HG02763 (cell line): ENCODE measurements at regions not wholly inside any gene's neighbourhood (a gene's known extent, or its start where the extent isn't known, plus 50 kb on each side); places are given as distances from the start of the nearest gene placed in this dataset.
"Not testable (repeated sequence)": the region's sequence is repeated elsewhere in the genome, so short reads cannot be mapped to it uniquely, and the experiment has no call there.

Experiments used
- ATAC-seq: cut with Tn5 transposase; IDR thresholded peaks from one replicate; pipeline ENCODE4 v1.9.1; 2021; ENCODE audit warnings: mild to moderate bottlenecking, moderate library complexity; ENCODE audit not compliant: unreplicated experiment

- no peak for ATAC-seq
Measured at GRCh38 chr21:29396951-29397455, 98.3 kb downstream of the BACH1 start.

- ATAC-seq: no peak
Measured at GRCh38 chr21:29403301-29403700, 104.6 kb downstream of the BACH1 start.

DNA sequence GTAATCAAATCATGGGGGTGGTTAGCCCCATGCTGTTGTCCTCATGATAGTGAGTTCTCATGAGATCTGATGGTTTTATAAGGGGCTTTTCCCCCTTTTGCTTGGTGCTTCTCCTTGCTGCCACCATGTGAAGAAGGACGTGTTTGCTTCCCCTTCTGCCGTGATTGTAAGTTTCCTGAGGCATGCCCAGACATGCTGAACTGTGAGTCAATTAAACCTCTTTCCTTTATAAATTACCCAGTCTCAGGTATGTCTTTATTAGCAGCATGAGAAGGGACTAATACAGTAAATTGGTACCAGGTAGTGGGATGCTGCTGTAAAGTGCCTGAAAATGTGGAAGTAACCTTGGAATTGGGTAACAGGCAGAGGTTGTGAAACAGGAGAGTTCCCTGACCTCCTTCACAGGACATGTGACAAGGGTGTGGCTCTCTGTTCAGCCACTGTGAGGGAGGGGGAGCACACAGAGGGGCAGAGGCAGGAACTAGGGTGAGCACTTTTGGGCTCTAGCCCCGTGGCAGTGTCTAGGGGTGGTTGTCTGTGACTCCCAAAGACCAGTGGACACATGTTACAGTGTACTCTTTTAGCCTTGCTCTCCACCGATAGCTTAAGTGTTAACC is 105.3 kb downstream of the BACH1 start:
- ATAC-seq: no peak

DNA sequence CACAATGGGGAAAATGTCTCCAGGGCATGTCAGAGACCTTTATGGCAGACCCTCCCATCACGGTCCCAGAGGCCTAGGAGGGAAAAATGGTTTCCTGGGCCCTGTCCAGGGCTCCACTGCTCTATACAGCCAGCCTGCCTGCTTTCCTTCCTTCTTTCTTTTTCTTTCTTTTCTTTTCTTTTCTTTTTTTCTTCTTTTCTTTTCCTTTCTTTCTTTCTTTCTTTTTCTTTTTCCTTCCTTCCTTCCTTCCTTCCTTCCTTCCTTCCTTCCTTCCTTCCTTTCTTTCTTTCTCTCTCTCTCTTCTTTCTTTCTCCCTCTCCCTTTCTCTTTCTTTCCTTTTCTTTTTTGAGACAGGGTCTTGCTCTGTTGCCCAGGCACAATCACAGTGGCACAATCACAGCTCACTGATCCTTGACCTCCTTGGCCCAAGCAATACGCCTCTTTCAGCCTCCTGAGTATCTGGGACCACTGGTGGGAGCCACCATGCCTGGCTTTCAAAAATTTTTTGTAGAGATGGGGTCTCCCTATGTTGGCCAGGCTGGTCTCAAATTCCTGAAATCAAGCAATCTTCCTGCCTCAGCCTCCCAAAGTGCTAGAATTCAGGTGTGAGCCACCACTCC is 106.9 kb downstream of the BACH1 start:
- no peak for ATAC-seq

GRCh38 chr21:29406385-29406784 is 107.7 kb downstream of the BACH1 start:
- ATAC-seq: no peak

DNA sequence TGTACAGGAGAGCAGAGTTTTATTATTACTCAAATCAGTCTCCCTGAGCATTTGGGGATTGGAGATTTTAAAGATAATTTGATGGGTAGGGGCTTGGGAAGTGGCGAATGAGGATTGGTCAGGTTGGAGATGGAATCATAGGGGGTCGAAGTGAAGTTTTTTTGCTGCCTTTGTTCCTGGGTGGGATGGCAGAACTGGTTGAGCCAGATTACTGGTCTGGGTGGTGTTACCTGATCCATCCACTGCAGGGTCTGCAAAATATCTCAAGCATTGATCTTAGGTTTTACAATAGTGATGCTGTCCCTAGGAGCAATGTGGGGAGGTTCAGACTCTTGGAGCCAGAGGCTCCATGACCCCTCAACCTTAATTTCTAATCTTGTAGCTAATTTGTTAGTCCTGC is 108.8 kb downstream of the BACH1 start:
- no peak for ATAC-seq

- no peak for ATAC-seq
Measured at GRCh38 chr21:29413683-29414082, 115.0 kb downstream of the BACH1 start.

DNA sequence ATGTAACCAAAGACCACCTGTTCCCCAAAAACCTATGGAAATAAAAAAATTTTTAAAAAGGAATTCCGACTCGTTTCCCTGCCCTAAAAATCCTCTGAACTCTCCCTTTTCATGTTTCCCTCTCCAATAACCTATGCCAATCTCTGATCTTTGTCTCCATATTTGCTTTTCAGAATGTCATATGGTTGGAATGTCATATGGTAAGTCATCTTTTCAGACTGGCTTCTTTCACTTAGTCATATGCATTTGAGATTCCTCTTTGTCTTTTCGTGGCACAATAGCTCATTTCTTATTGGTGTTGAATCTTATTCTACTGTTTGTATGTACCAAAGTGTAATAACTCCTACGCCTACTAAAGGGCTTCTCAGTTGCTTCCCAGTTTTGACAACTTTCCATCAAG is 117.5 kb downstream of the BACH1 start:
- no peak for ATAC-seq

- peak; percentile 53 for ATAC-seq
Measured at GRCh38 chr21:29418813-29419212, 120.1 kb downstream of the BACH1 start.

DNA sequence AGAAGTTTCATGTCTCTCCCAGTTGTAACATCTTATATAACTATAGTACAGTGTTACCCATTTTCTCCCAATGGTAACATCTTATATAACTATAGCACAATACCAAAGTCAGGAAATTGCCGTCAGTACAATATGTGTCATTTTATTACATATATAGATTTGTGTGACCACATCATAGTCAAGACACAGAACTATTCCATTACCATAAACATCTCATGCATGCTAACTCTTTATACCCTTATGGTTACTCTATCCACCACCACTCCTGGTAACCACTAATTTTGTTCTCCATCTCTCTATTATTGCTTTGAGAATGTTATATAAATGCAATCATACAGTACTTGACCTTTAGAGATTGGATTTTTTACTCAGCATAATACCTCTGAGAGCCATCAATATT is 120.7 kb downstream of the BACH1 start:
- ATAC-seq: no peak

DNA sequence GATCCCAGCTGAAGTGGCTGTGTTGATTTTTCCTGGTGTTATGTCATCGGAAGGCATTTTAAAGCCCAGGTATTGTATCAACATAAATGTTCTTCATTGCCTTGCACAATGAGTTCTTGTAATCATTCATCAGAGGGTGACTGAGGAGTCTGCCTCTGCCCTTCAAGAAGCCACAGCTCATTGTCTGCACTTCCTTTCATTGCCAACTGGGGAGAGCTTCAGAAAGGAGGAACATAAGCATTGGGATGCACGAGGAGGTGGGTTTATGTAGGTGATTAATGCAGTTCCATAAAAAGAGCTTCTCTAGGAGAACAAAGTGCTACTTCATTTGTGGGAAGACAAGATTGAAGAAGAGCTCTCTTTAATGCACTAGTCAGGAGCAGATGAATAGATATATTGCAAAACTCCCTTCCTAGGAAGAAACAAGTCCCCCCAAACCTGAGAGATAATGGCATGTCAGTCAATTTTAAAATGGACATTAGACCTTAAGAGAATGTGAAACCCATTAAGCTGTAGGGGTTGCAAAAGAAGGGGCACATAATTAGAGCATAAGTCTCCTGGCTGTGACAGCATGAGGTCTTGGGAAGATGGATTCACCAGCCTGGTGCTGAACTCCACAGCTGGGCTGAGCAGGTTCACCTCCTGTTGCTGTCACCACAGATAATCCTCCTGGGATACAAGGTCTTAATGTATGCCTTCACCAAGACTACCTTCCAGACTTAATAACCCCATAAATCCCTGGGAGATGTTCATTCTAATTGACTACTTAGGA is 124.6 kb downstream of the BACH1 start:
- ATAC-seq: no peak

- no peak for ATAC-seq
Measured at GRCh38 chr21:29424728-29425127, 126.0 kb downstream of the BACH1 start.

DNA sequence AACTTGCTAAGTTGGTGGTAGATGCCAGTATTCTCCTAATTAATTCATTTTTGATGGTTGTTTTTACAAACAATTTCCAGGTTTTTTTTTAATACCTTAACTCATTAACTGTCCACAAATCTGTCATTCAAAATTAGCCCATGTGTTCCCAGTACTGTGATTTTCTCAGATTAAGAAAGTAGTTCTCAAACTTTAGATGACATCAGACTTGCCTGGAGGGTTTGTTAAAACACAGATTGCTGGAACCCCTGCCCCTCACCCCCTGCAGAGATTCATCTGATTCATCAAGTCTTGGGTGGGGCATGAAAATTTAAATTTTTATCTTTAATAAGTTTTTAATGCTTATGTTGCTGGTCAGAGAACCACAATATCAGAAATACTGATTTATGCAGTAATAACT is 130.5 kb downstream of the BACH1 start:
- ATAC-seq: no peak

DNA sequence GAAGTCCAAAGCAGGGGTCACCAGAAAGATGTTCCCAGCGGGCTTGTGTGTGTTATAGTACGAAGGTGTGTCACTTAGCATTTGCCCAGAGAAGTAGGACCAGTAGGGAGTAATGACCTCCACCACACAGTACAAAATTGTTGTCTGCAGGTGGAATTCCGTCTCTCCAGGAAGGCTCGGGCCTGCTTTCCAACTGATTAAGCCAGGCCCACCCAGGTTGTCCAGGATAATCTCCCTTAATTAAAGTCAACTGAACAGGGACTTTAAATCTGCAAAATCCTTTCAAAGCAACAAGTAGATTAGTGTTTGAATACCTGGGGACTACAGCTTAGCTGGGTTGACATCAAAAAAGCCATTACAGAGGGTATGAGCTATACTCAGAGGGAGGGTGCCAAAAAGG is 131.3 kb downstream of the BACH1 start:
- no peak for ATAC-seq

DNA sequence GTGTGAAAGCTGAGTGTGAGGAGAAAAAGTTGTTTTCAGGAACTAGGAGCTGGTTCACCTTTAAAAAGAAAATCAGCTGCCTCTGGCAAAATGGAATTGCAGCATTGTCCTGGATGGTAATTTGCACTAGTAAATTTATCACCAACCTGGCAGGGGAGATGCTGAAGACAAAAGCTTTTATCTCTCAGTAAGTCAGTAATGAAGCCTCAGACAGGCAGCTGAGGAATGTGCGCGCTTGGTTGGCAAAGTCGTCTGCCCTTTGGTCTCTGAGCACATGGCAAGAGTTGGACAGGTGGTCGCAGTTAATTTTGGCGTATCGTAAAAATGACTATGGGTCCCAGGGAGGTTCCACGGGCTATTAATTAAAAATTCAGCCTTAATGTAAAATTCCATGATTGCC is 131.9 kb downstream of the BACH1 start:
- no peak for ATAC-seq

DNA sequence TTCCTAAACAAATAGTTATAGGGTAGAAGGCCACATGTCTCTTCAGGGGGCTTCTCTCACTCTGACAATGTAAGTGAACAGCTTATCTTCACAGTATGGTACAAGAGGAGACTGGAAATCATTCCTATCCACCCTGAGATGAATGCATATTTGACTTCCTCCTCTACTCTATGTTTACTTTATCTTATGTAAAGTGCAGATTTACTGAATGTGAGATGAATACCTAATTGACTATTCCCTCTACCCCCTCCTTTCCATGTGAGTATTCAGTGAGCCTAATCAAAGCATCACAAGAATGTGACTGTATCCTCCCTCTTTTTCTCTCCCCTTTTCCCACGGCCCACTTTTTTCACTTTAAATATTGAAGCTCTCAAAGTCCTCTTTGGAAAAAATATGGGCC is 132.5 kb downstream of the BACH1 start:
- no peak for ATAC-seq

GRCh38 chr21:29431680-29432079 is 133.0 kb downstream of the BACH1 start:
- ATAC-seq: no peak

GRCh38 chr21:29433366-29434059 is 134.8 kb downstream of the BACH1 start:
- ATAC-seq: no peak

DNA sequence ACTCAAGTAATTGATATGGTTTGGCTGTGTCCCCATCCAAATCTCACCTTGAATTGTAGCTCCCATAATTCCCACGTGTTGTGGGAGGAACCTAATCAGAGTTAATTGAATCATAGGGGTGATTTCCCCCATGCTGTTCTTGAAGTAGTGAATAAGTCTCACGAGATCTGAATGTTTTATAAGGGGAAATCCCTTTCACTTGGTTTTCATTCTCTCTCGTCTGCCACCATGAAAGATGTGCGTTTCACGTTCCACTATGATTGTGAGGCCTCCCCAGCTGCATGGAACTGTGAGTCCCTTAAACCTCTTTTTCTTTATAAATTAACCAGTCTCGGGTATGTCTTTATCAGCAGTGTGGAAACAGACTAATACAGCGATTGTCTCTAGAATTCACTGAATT is 135.4 kb downstream of the BACH1 start:
- ATAC-seq: no peak

GRCh38 chr21:29434982-29435381 is 136.3 kb downstream of the BACH1 start:
- ATAC-seq: not testable (repeated sequence)

GRCh38 chr21:29436143-29436542 is 137.4 kb downstream of the BACH1 start:
- no peak for ATAC-seq
